ENCODE measurements at regions not wholly inside any gene's neighbourhood (a gene's known extent, or its start where the extent isn't known, plus 50 kb on each side); places are given as distances from the start of the nearest gene placed in this dataset.

- TF ChIP-seq TEAD4 (IDR thresholded peaks at IDR 0.05; ENCODE audit: borderline replicate concordance, insufficient read depth) (0 out of 2 replicates have a peak, but pooled peaks have one; percentile 52), JUND (IDR thresholded peaks at IDR 0.05) (0 out of 2 replicates have a peak, but pooled peaks have one; percentile 7), YY1 (IDR thresholded peaks at IDR 0.05; ENCODE audit: low read depth) (no peak), RAD21 (IDR thresholded peaks at IDR 0.05; ENCODE audit: low read length) (no peak), ELF1 (IDR thresholded peaks at IDR 0.05) (no peak), CHD2 (IDR thresholded peaks at IDR 0.05; ENCODE audit: low read length, partially characterized antibody) (no peak), ZBTB33 (IDR thresholded peaks at IDR 0.05; ENCODE audit: borderline replicate concordance, low read depth) (0 out of 2 replicates have a peak, but pooled peaks have one; percentile 16), NFIC (IDR thresholded peaks at IDR 0.05; ENCODE audit: borderline replicate concordance) (peak; percentile 20; the same call in 1 of the 2 replicates), USF1 (IDR thresholded peaks at IDR 0.05; ENCODE audit: borderline replicate concordance, low read depth) (no peak), REST (IDR thresholded peaks at IDR 0.05; ENCODE audit: low read depth, low read length) (no peak), USF2 (IDR thresholded peaks at IDR 0.05; ENCODE audit: borderline replicate concordance, low read depth, low read length) (no peak), FOXM1 (IDR thresholded peaks at IDR 0.05; ENCODE audit: low read depth) (no peak), EP300 (IDR thresholded peaks at IDR 0.05; ENCODE audit: borderline replicate concordance in 1 of 2, low read depth in 1 of 2, low read length in 1 of 2) (peak in 1 of 2 experiments; percentile 52; a peak in 1 of 4 replicates), SIN3A (IDR thresholded peaks at IDR 0.05; ENCODE audit: borderline replicate concordance, low read depth, low read length) (no peak), IRF3 (IDR thresholded peaks at IDR 0.05; ENCODE audit: low read depth, low read length) (no peak), GATA2 (CRISPR knock-in tag; IDR thresholded peaks at IDR 0.05) (no peak), RXRA (IDR thresholded peaks at IDR 0.05; ENCODE audit: borderline replicate concordance, low read depth) (no peak), POLR2AphosphoS5 (IDR thresholded peaks at IDR 0.05; ENCODE audit: low read depth, low read length) (0 out of 2 replicates have a peak, but pooled peaks have one; percentile 17), NRF1 (IDR thresholded peaks at IDR 0.05; ENCODE audit: low read depth, low read length) (no peak), EZH2phosphoT487 (IDR thresholded peaks at IDR 0.05; ENCODE audit: borderline replicate concordance, low read depth) (no peak), PBX3 (IDR thresholded peaks at IDR 0.05) (peak; percentile 54), TAF1 (IDR thresholded peaks at IDR 0.05; ENCODE audit: borderline replicate concordance, low read depth, low read length) (no peak), TCF12 (IDR thresholded peaks at IDR 0.05) (peak; percentile 70)
- H3K4me3 ChIP-seq (ENCODE audit: low read depth in 2 of 2, low read length in 1 of 2), result no peak overlapping the region
- no peak overlapping the region for H3K9ac ChIP-seq
Measured at GRCh38 chr11:128174465-128175291, 412.7 kb downstream of the ETS1 start.

More at GRCh38 chr11:128174465-128175291, 412.7 kb downstream of the ETS1 start:
- H4K20me1 ChIP-seq (ENCODE audit: insufficient read depth), result no peaks in the 10 kb centered on the region
- no peak overlapping the region for H3K4me2 ChIP-seq
- 65% methylated on average over 6 of the region's 7 CpGs for WGBS (ENCODE audit: low lambda C conversion rate)
- H3K27me3 ChIP-seq (ENCODE audit: insufficient read depth), result no peaks in the 10 kb centered on the region
- peaks cover 13 to 15% of the 10 kb centered on the region in 2 experiments; a peak in 3 of 4 replicates for H3K4me1 ChIP-seq (ENCODE audit: control insufficient read depth in 1 of 2, insufficient read depth in 2 of 2, low read depth in 1 of 2, low read length in 1 of 2)
- no peaks in the 10 kb centered on the region for H3F3A ChIP-seq (replicated peaks; ENCODE audit: insufficient read depth)
- no peak for DNase-seq
- peak overlapping the region; percentile 14 to 68; a peak in 2 of 4 replicates for H3K27ac ChIP-seq (ENCODE audit: low read depth in 2 of 2, low read length in 1 of 2)
- H2AFZ ChIP-seq (ENCODE audit: low read depth), result peak overlapping the region; percentile 78; the same call in 1 of the 2 replicates
- H3K79me2 ChIP-seq (ENCODE audit: insufficient read depth), result no peaks in the 10 kb centered on the region
- H3K36me3 ChIP-seq (replicated peaks in 1 of 2; ENCODE audit: control insufficient read depth in 1 of 2, insufficient read depth in 2 of 2, low read length in 1 of 2), result no peaks in the 10 kb centered on the region
- ChIA-PET CTCF (interaction anchor here (0.9 to 9.3 kb wide), 8 partner anchors 14 to 655 kb away, joined by 3 to 209 read pairs (median 3); no protein-coding TSS in a partner anchor), POLR2A (no interaction called here)
- H3K9me2 ChIP-seq, result no peaks in the 10 kb centered on the region
- H3K9me3 ChIP-seq, result no peaks in the 10 kb centered on the region

Measured in SK-N-SH (cell line).